Neural progenitor cell (in vitro differentiated cells): ENCODE measurements at regions not wholly inside any gene's neighbourhood (a gene's known extent, or its start where the extent isn't known, plus 50 kb on each side); places are given as distances from the start of the nearest gene placed in this dataset.

Source experiments
- DNase-seq: peaks from one replicate; pipeline ENCODE4 v3.0.0-alpha.2; 2016; ENCODE audit warnings: low spot score
- H2AFZ ChIP-seq: fragments of 200-600 bp; sonication (generic); replicated peaks from 2 replicates; pipeline ENCODE4 v1.6.1; 2016; ENCODE audit warnings: antibody characterized with exemption
- H3F3A ChIP-seq: fragments of 200-600 bp; sonication (generic); 2 replicates; pipeline ENCODE4 v1.6.1; 2016; ENCODE audit warnings: antibody characterized with exemption, low read depth
- H3K27ac ChIP-seq: fragments of 200-600 bp; sonication (generic); 2 replicates; pipeline ENCODE4 v1.5.1; 2016; ENCODE audit warnings: mild to moderate bottlenecking
- H3K27me3 ChIP-seq: fragments of 200-600 bp; sonication (generic); 2 replicates; pipeline ENCODE4 v1.6.1; 2016; ENCODE audit warnings: mild to moderate bottlenecking, moderate library complexity
- H3K36me3 ChIP-seq: fragments of 200-600 bp; sonication (generic); 2 replicates; pipeline ENCODE4 v1.5.1; 2016
- H3K4me1 ChIP-seq: fragments of 200-600 bp; sonication (generic); 2 replicates; pipeline ENCODE4 v1.6.1; 2016; ENCODE audit warnings: mixed run types
- H3K4me2 ChIP-seq: fragments of 200-600 bp; sonication (generic); 2 replicates; pipeline ENCODE4 v1.6.1; 2016
- H3K4me3 ChIP-seq: fragments of 200-600 bp; sonication (generic); 2 replicates; pipeline ENCODE4 v1.5.1; 2016
- H3K79me2 ChIP-seq: fragments of 200-600 bp; sonication (generic); 2 replicates; pipeline ENCODE4 v1.6.1; 2016; ENCODE audit warnings: low read depth
- H3K9ac ChIP-seq: fragments of 200-600 bp; sonication (generic); 2 replicates; pipeline ENCODE4 v1.6.1; 2016
- H3K9me3 ChIP-seq: fragments of 200-600 bp; sonication (generic); 2 replicates; pipeline ENCODE4 v1.5.1; 2016; ENCODE audit warnings: low read depth
- H4K20me1 ChIP-seq: fragments of 200-600 bp; sonication (generic); 2 replicates; pipeline ENCODE4 v1.6.1; 2016; ENCODE audit warnings: low read depth
- H3K27ac Mint-ChIP-seq: 3 replicates; pipeline ENCODE4 v1.8.0; 2021; ENCODE audit warnings: mixed read lengths
- H3K27me3 Mint-ChIP-seq: 2 replicates; pipeline ENCODE4 v1.8.0; 2022; ENCODE audit warnings: low read depth, mild to moderate bottlenecking, inconsistent platforms, moderate library complexity, mixed read lengths; ENCODE audit not compliant: insufficient read depth
- H3K36me3 Mint-ChIP-seq: 3 replicates; pipeline ENCODE4 v1.8.0; 2021; ENCODE audit warnings: mixed read lengths
- H3K4me1 Mint-ChIP-seq: 3 replicates; pipeline ENCODE4 v1.8.0; 2021; ENCODE audit warnings: mixed read lengths
- H3K4me3 Mint-ChIP-seq: 3 replicates; pipeline ENCODE4 v1.8.0; 2021; ENCODE audit warnings: mild to moderate bottlenecking, moderate library complexity, mixed read lengths
- H3K9me3 Mint-ChIP-seq: 3 replicates; pipeline ENCODE4 v1.8.0; 2020; ENCODE audit warnings: mixed read lengths
- CTCF ChIP-seq: fragments of 200-600 bp; sonication (generic); IDR thresholded peaks from 2 replicates; pipeline ENCODE4 v1.5.1; 2017; ENCODE audit warnings: antibody characterized with exemption, mild to moderate bottlenecking
- EZH2 ChIP-seq: fragments of 200-600 bp; sonication (generic); IDR thresholded peaks from 2 replicates; pipeline ENCODE4 v1.6.1; 2017; ENCODE audit warnings: antibody characterized with exemption, mild to moderate bottlenecking, moderate library complexity
- EZH2phosphoT487 ChIP-seq: fragments of 200-600 bp; sonication (generic); IDR thresholded peaks from 2 replicates; pipeline ENCODE4 v1.6.1; 2017; ENCODE audit warnings: antibody characterized with exemption

GRCh38 chr5:149441986-149442385, 62.9 kb upstream of the IL17B start:
- no peak for TF ChIP-seq CTCF
- no peak for TF ChIP-seq EZH2phosphoT487
- no peak for TF ChIP-seq EZH2
- Histone ChIP-seq H3K4me2 (no peak overlapping the region), H3K36me3 (no peaks in the 10 kb centered on the region), H3K4me3 (no peak overlapping the region), H3K9me3 (no peaks in the 10 kb centered on the region), H3K4me1 (peaks cover 17% of the 10 kb centered on the region), H3K27ac (no peak overlapping the region), H4K20me1 (no peaks in the 10 kb centered on the region), H3F3A (peaks cover 24% of the 10 kb centered on the region), H2AFZ (no peak overlapping the region), H3K9ac (no peak overlapping the region), H3K79me2 (no peaks in the 10 kb centered on the region), H3K27me3 (no peaks in the 10 kb centered on the region)
- Mint-ChIP-seq H3K4me1 (peaks cover 40% of the 10 kb centered on the region), H3K27ac (peak overlapping the region; percentile 99), H3K4me3 (no peak overlapping the region), H3K9me3 (no peaks in the 10 kb centered on the region), H3K27me3 (peaks cover 8% of the 10 kb centered on the region), H3K36me3 (no peaks in the 10 kb centered on the region)
- DNase-seq = no peak

GRCh38 chr5:149441194-149441753, 62.2 kb upstream of the IL17B start:
- H3K27ac Mint-ChIP-seq = peak overlapping the region; percentile 68
- Histone ChIP-seq H3K4me1 (peaks cover 17% of the 10 kb centered on the region), H3K36me3 (no peaks in the 10 kb centered on the region), H3K27ac (no peak overlapping the region), H3K4me3 (no peak overlapping the region), H3K79me2 (no peaks in the 10 kb centered on the region), H3K27me3 (no peaks in the 10 kb centered on the region), H4K20me1 (no peaks in the 10 kb centered on the region), H3K4me2 (no peak overlapping the region), H3K9ac (no peak overlapping the region), H3K9me3 (no peaks in the 10 kb centered on the region), H3F3A (peaks cover 24% of the 10 kb centered on the region), H2AFZ (no peak overlapping the region)
- H3K4me3 Mint-ChIP-seq = no peak overlapping the region
- TF ChIP-seq EZH2phosphoT487 (no peak), EZH2 (no peak), CTCF (no peak)
- H3K36me3 Mint-ChIP-seq = no peaks in the 10 kb centered on the region
- peaks cover 8% of the 10 kb centered on the region for H3K27me3 Mint-ChIP-seq
- peaks cover 38% of the 10 kb centered on the region for H3K4me1 Mint-ChIP-seq
- no peaks in the 10 kb centered on the region for H3K9me3 Mint-ChIP-seq
- no peak for DNase-seq

GRCh38 chr5:149439899-149440542, 60.9 kb upstream of the IL17B start:
- H3K4me3 ChIP-seq = no peak overlapping the region
- no peaks in the 10 kb centered on the region for H4K20me1 ChIP-seq
- H3K79me2 ChIP-seq = no peaks in the 10 kb centered on the region
- H3K27me3 Mint-ChIP-seq = peaks cover 2% of the 10 kb centered on the region
- H3K27ac ChIP-seq = no peak overlapping the region
- no peak overlapping the region for H2AFZ ChIP-seq
- no peak overlapping the region for H3K4me2 ChIP-seq
- no peaks in the 10 kb centered on the region for H3K36me3 Mint-ChIP-seq
- H3K9ac ChIP-seq = no peak overlapping the region
- H3F3A ChIP-seq = peaks cover 24% of the 10 kb centered on the region
- DNase-seq = peak; percentile 51
- H3K9me3 Mint-ChIP-seq = no peaks in the 10 kb centered on the region
- H3K27ac Mint-ChIP-seq = no peak overlapping the region
- no peak overlapping the region for H3K4me3 Mint-ChIP-seq
- H3K27me3 ChIP-seq = no peaks in the 10 kb centered on the region
- peaks cover 10% of the 10 kb centered on the region for H3K4me1 ChIP-seq
- H3K4me1 Mint-ChIP-seq = peaks cover 28% of the 10 kb centered on the region
- no peaks in the 10 kb centered on the region for H3K9me3 ChIP-seq
- no peaks in the 10 kb centered on the region for H3K36me3 ChIP-seq
- TF ChIP-seq CTCF (peak; percentile 50), EZH2phosphoT487 (no peak)
